ENCODE measurements at regions not wholly inside any gene's neighbourhood (a gene's known extent, or its start where the extent isn't known, plus 50 kb on each side); places are given as distances from the start of the nearest gene placed in this dataset.
"Not testable (repeated sequence)": the region's sequence is repeated elsewhere in the genome, so short reads cannot be mapped to it uniquely, and the experiment has no call there.

GRCh38 chr1:30660241-30660640 lies 63.1 kb downstream of the MATN1 start:
- DNase-seq, result no peak

- DNase-seq, result no peak
Measured at GRCh38 chr1:30659702-30660101, 63.7 kb downstream of the MATN1 start.

GRCh38 chr1:30658375-30658774 lies 65.0 kb downstream of the MATN1 start:
- not testable (repeated sequence) for DNase-seq

GRCh38 chr1:30658014-30658336 lies 65.4 kb downstream of the MATN1 start:
- DNase-seq, result no peak

GRCh38 chr1:30657131-30658013 lies 66.0 kb downstream of the MATN1 start:
- no peak for DNase-seq

- DNase-seq, result no peak
Measured at GRCh38 chr1:30656171-30656940, 67.0 kb downstream of the MATN1 start.

- DNase-seq, result no peak
Measured at GRCh38 chr1:30655672-30656071, 67.7 kb downstream of the MATN1 start.

GRCh38 chr1:30654188-30654587 lies 69.2 kb downstream of the MATN1 start:
- DNase-seq, result no peak

GRCh38 chr1:30652152-30652841 lies 71.1 kb downstream of the MATN1 start:
- DNase-seq, result peak; percentile 46

GRCh38 chr1:30651395-30651794 lies 72.0 kb downstream of the MATN1 start:
- DNase-seq, result not testable (repeated sequence)

GRCh38 chr1:30650968-30651320 lies 72.4 kb downstream of the MATN1 start:
- DNase-seq, result no peak

GRCh38 chr1:30650038-30650967 lies 73.1 kb downstream of the MATN1 start:
- no peak for DNase-seq

GRCh38 chr1:30649321-30649991 lies 73.9 kb downstream of the MATN1 start:
- DNase-seq, result no peak

- no peak for DNase-seq
Measured at GRCh38 chr1:30648408-30649000, 74.9 kb downstream of the MATN1 start.

- DNase-seq, result no peak
Measured at GRCh38 chr1:30645807-30646206, 77.6 kb downstream of the MATN1 start.

GRCh38 chr1:30642391-30643120 lies 80.8 kb downstream of the MATN1 start:
- DNase-seq, result no peak

- no peak for DNase-seq
Measured at GRCh38 chr1:30641572-30642353, 81.6 kb downstream of the MATN1 start.

GRCh38 chr1:30639881-30640452 lies 83.4 kb downstream of the MATN1 start:
- no peak for DNase-seq

GRCh38 chr1:30638811-30639210 lies 84.6 kb downstream of the MATN1 start:
- DNase-seq, result no peak

GRCh38 chr1:30638086-30638485 lies 85.3 kb downstream of the MATN1 start:
- no peak for DNase-seq
